Suppressor macrophage (primary cell): ENCODE measurements at regions not wholly inside any gene's neighbourhood (a gene's known extent, or its start where the extent isn't known, plus 50 kb on each side); places are given as distances from the start of the nearest gene placed in this dataset.
"Not testable (repeated sequence)": the region's sequence is repeated elsewhere in the genome, so short reads cannot be mapped to it uniquely, and the experiment has no call there.

ENCODE experiments used
- DNase-seq, 4 experiments: peaks; one replicate each; pipeline ENCODE4 v3.0.0-alpha.2; 2020 to 2022

DNA sequence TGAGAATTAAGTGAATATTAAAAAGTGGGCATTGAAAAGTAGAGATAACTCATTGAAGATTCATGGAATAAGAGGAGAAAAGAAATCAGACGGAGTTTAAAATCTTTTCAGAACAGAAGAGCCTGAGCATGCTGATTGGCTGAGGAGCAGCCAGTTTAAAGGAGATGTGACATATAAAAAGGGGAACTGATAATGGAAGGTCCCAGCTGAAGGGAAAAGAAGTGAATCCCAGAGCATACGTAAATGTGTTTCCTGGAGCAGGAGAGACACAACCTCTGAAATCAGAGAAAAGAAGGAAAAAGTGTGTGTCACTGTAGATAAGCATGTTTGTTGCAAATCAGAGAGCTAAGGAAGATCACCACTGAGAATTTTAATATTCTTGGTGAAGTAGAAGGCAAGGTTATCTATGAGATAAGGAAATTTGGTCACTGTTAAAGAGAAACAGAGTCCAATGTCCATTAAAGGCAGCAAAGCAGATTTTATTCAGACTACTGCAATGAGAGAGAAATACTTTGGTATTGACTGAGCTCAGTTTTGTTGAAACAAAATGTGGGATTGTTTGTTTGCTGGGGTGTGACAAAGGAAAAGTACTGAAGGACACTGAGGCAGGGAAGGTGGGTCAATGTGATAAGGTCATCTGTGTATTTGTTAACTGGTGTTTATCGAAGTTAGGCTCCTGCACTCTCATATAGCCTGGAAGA lies 84.6 kb upstream of the WDR72 start:
- DNase-seq, result peak in 1 of 4 experiments; percentile 0

DNA sequence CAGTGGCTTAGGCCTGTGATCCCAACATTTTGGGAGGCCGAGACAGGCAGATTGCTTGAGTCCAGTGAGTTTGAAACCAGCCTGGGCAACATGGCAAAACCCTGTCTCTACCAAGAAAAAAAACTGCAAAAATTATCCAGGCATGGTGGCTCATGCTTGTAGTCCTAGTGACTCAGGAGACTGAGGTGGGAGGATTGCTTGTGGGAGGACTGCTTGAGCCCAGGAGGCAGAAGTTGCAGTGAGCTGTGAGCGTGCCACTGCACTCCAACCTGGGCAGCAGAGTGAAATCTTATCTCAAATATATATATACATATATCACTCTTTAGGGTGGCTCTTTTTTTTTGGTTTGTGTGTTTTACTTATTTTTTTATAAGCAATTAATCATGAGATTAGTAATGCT lies 83.7 kb upstream of the WDR72 start:
- no peak for DNase-seq

DNA sequence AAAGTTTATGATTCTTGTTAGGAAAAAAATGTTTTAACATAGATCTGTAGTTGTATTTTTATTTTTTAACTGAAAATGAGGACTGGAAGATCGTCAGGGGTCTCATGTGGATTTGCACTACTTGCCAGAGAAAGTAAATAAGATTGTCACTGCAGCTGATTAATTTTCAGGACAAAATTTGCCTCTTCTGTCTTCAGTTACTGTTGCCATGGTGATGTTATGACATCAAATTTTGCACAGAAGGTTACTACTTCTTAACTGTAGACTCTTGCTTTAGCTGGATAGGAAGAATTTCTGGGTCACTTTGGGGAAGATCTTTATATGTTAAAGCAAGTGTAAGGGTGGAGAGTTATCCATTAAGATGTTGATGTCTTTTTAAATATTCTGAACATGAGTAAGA lies 82.2 kb upstream of the WDR72 start:
- DNase-seq, result no peak

DNA sequence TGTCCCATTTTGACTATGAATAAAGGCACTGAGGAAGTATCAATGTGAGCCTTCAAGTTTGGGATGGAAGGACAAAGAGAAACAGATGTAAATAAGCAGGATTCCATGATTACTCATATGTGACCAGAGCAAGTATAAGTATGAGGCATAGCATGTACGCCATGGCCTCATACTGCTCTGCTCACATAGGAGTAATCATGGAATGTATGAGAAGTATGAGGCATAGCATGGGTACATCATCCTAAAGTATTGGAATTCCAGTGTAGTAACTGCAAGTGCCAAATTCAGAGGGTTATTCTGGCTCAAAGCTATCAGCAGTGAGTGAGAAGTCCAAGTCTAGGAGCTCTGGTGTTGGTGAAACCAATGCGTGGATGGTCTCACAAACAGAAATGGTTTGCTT lies 81.2 kb upstream of the WDR72 start:
- no peak for DNase-seq

GRCh38 chr15:53837263-53837662 lies 77.8 kb upstream of the WDR72 start:
- DNase-seq, result no peak

- DNase-seq, result no peak
These were observed 77.2 kb upstream of the WDR72 start for GRCh38 chr15:53836618-53837017.

GRCh38 chr15:53835309-53835708 lies 75.8 kb upstream of the WDR72 start:
- DNase-seq, result no peak

GRCh38 chr15:53834214-53834613 lies 74.8 kb upstream of the WDR72 start:
- DNase-seq, result no peak

- no peak for DNase-seq
These were observed 73.7 kb upstream of the WDR72 start for GRCh38 chr15:53833134-53833624.

DNA sequence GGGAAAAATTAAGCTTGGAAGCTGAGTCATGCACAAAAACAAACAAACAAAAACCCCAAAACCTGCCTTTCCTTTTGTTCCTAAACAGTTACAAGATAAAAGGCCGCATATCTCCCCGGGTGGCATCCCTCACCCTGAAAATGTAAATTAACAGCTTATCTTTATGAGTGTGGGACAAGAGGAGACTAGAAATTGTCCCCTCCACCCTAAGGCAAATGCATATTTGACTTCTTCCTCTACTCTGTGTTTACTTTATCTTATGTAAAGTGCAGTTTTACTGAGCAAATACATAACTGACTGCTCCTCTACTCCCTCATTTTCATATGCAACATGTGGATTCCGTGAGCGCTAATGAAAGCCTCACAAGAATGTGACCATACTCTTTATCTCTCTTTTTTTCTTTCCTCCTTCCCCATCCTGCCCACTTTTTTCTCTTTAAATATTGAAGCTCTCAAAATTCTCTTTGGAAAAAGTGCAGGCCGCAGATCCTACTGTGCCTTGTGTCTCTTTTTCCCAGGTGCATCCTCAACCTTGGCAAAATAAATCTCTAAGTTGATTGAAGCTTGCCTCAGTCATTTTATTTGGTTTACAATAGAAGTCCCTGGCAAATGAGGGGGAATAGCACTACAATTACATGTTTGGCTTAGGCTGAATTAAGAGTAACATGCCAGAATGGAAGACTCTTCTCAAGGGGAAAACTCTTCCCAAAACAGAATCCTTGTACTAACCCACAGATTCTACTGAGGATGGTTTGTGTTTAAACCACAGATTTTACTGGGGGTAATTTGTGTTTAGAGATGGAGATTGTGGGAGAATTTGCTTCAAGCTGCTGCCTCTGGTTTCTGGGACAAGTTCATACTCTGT lies 72.7 kb upstream of the WDR72 start:
- DNase-seq, result no peak

- no peak for DNase-seq
These were observed 71.4 kb upstream of the WDR72 start for GRCh38 chr15:53830707-53831386.

- no peak for DNase-seq
These were observed 70.5 kb upstream of the WDR72 start for GRCh38 chr15:53829923-53830459.

DNA sequence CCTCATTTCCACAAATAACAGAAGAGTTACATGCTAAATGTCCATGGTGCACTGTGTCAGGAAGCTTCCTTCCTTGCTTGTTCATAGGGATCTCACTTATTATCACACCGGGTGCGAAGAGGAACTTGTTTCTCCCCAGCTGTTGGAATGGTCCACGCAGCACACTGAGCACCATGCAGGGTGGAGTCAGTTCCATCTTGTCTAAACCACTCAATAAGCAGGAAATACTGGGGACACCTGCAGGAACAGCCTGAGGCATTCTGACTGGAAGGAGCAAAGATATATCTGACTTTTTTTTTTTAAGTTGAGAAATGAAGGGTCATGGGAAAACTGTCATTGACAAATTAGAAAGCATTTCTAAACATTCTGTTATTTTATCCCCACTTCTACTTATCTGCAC lies 70.0 kb upstream of the WDR72 start:
- DNase-seq, result no peak

GRCh38 chr15:53827355-53827754 lies 67.9 kb upstream of the WDR72 start:
- no peak for DNase-seq

GRCh38 chr15:53811530-53811929 lies 52.1 kb upstream of the WDR72 start:
- DNase-seq, result peak in 2 of 4 experiments; percentile 13 to 19

DNA sequence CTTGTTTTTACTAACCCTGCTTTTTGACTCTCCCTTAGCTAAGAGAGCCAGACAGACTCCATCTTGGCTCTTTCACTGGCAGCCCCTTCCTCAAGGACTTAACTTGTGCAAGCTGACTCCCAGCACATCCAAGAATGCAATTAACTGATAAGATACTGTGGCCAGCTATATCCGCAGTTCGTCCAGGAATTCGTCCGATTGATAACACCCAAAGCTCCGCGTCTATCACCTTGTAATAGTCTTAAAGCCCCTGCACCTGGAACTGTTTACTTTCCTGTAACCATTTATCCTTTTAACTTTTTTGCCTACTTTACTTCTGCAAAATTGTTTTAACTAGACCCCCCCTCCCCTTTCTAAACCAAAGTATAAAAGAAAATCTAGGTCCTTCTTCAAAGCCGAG lies 50.8 kb upstream of the WDR72 start:
- not testable (repeated sequence) for DNase-seq
